ENCODE measurements at regions not wholly inside any gene's neighbourhood (a gene's known extent, or its start where the extent isn't known, plus 50 kb on each side); places are given as distances from the start of the nearest gene placed in this dataset.

DNA sequence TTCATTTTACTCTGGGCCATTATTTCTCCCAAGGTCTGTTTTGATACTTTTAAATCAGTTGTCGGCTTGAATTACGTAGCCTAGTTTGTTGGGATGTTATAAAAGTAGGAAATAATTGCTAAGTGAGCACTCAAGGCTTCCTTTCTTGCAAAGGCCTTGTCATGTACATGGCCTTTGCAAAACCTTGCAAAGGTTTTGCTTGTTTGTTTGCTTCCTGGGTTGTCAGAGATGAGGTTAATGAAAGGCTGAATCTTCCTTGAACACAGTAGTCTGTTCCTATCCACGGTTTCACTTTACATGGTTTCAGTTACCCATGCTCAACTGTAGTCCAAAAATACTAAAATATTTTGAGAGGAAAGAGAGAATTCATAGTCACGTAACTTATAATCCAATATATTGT is 113.5 kb downstream of the NAA11 start:
- H3K4me3 Mint-ChIP-seq = no peak overlapping the region
- H3K27ac Mint-ChIP-seq = no peak overlapping the region
- ChIA-PET POLR2A (no interaction called here), CTCF (no interaction called here)
- no peaks in the 10 kb centered on the region for H3K4me1 Mint-ChIP-seq (ENCODE audit: low read depth)
- H3K27me3 Mint-ChIP-seq = no peaks in the 10 kb centered on the region
- ATAC-seq (no peak), DNase-seq (no peak)
- no peaks in the 10 kb centered on the region for H3K9me3 Mint-ChIP-seq
- H3K36me3 Mint-ChIP-seq (ENCODE audit: low read depth) = no peaks in the 10 kb centered on the region
- intact Hi-C loops (cut with micrococcal nuclease) = no loop called here
- TF ChIP-seq, protein P1, sequence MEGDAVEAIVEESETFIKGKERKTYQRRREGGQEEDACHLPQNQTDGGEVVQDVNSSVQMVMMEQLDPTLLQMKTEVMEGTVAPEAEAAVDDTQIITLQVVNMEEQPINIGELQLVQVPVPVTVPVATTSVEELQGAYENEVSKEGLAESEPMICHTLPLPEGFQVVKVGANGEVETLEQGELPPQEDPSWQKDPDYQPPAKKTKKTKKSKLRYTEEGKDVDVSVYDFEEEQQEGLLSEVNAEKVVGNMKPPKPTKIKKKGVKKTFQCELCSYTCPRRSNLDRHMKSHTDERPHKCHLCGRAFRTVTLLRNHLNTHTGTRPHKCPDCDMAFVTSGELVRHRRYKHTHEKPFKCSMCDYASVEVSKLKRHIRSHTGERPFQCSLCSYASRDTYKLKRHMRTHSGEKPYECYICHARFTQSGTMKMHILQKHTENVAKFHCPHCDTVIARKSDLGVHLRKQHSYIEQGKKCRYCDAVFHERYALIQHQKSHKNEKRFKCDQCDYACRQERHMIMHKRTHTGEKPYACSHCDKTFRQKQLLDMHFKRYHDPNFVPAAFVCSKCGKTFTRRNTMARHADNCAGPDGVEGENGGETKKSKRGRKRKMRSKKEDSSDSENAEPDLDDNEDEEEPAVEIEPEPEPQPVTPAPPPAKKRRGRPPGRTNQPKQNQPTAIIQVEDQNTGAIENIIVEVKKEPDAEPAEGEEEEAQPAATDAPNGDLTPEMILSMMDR (IDR thresholded peaks at IDR 0.05) = no peak

- no peak overlapping the region for H3K4me3 Mint-ChIP-seq
- H3K27ac Mint-ChIP-seq = no peak overlapping the region
- no peaks in the 10 kb centered on the region for H3K4me1 Mint-ChIP-seq (ENCODE audit: low read depth)
- DNase-seq (no peak), ATAC-seq (no peak)
- TF ChIP-seq, protein P1 (IDR thresholded peaks at IDR 0.05) = no peak
- H3K9me3 Mint-ChIP-seq = no peaks in the 10 kb centered on the region
- intact Hi-C loops (cut with micrococcal nuclease) = no loop called here
- H3K36me3 Mint-ChIP-seq (ENCODE audit: low read depth) = no peaks in the 10 kb centered on the region
- ChIA-PET CTCF (no interaction called here), POLR2A (no interaction called here)
- H3K27me3 Mint-ChIP-seq = no peaks in the 10 kb centered on the region
Measured at GRCh38 chr4:79211490-79211889, 114.4 kb downstream of the NAA11 start.

DNA sequence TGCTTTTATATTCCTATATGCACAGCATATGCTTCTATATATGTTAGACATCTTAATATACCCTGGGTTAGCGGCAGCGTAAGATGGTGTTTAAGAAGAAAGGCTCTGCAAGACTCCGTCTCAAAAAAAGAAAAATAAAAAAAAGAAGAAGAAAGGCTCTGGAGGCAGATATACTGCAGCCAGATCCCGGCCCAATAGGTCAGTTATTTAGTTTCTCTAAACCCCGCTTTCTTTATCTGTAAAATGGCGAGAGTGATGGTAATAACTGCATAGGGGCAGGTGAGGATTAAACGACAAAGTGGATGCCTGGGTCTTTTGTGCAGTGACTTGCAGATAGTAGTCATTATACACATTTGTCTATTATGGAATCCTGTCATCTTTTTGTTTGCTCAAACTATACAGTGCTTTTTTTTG is 115.2 kb downstream of the NAA11 start:
- no peak for DNase-seq
- ChIA-PET POLR2A (interaction anchor here (0.6 kb wide), 1 partner anchor 9 kb away, joined by 4 read pairs; no protein-coding TSS in a partner anchor), CTCF (no interaction called here)

GRCh38 chr4:79209822-79210635 is 115.8 kb downstream of the NAA11 start:
- H3K27ac Mint-ChIP-seq = no peak overlapping the region
- no peaks in the 10 kb centered on the region for H3K27me3 Mint-ChIP-seq
- TF ChIP-seq, protein P1 (IDR thresholded peaks at IDR 0.05) = no peak
- no peaks in the 10 kb centered on the region for H3K36me3 Mint-ChIP-seq (ENCODE audit: low read depth)
- DNase-seq = no peak
- intact Hi-C loops (cut with micrococcal nuclease) = no loop called here
- no peaks in the 10 kb centered on the region for H3K9me3 Mint-ChIP-seq
- CTCF ChIA-PET = no interaction called here
- H3K4me1 Mint-ChIP-seq (ENCODE audit: low read depth) = no peaks in the 10 kb centered on the region
- no peak overlapping the region for H3K4me3 Mint-ChIP-seq
- no peak for ATAC-seq
- POLR2A ChIA-PET = interaction anchor here (0.6 kb wide), 1 partner anchor 9 kb away, joined by 4 read pairs; no protein-coding TSS in a partner anchor

More for the DNA sequence above, 115.2 kb downstream of the NAA11 start:
- TF ChIP-seq, protein P1 (IDR thresholded peaks at IDR 0.05) = no peak
- intact Hi-C loops (cut with micrococcal nuclease) = no loop called here
- ATAC-seq = no peak
- no peaks in the 10 kb centered on the region for H3K4me1 Mint-ChIP-seq (ENCODE audit: low read depth)
- H3K9me3 Mint-ChIP-seq = no peaks in the 10 kb centered on the region
- H3K36me3 Mint-ChIP-seq (ENCODE audit: low read depth) = no peaks in the 10 kb centered on the region
- H3K27ac Mint-ChIP-seq = no peak overlapping the region
- H3K27me3 Mint-ChIP-seq = no peaks in the 10 kb centered on the region
- no peak overlapping the region for H3K4me3 Mint-ChIP-seq

DNA sequence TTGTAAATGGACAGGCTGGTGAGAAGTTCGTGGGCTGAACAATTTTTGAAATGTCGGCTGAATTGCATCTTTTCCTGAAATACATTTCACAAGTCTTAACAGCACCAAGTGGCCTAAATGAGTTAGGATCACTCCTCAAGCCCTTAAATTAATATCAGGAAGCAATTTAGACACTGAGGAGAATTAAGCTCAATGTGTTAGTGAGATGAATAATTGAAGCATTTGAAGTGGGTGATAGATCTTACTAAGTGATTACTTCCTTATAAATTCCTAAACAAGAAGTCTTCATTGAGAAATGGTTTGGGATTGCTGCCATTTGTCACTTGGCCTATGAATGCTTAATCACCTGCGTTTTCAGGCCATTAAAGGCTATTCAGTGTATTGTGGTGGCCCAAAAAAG is 116.8 kb downstream of the NAA11 start:
- no peak for ATAC-seq
- H3K4me3 Mint-ChIP-seq = no peak overlapping the region
- no peak overlapping the region for H3K27ac Mint-ChIP-seq
- H3K4me1 Mint-ChIP-seq (ENCODE audit: low read depth) = no peaks in the 10 kb centered on the region
- TF ChIP-seq, protein P1 (IDR thresholded peaks at IDR 0.05) = no peak
- no peak for DNase-seq
- CTCF ChIA-PET = no interaction called here
- H3K36me3 Mint-ChIP-seq (ENCODE audit: low read depth) = no peaks in the 10 kb centered on the region
- no peaks in the 10 kb centered on the region for H3K9me3 Mint-ChIP-seq
- intact Hi-C loops (cut with micrococcal nuclease) = no loop called here
- POLR2A ChIA-PET = no interaction called here
- no peaks in the 10 kb centered on the region for H3K27me3 Mint-ChIP-seq

All from activated CD8-positive, alpha-beta T cell treated with anti-CD3 and anti-CD28 coated beads for 36 hours (primary cell).